Muscle of arm (tissue), 1 donor: ENCODE measurements at regions not wholly inside any gene's neighbourhood (a gene's known extent, or its start where the extent isn't known, plus 50 kb on each side); places are given as distances from the start of the nearest gene placed in this dataset.

Experiments used
- DNase-seq: peaks from one replicate; pipeline ENCODE4 v3.0.0-alpha.2; 2013

DNA sequence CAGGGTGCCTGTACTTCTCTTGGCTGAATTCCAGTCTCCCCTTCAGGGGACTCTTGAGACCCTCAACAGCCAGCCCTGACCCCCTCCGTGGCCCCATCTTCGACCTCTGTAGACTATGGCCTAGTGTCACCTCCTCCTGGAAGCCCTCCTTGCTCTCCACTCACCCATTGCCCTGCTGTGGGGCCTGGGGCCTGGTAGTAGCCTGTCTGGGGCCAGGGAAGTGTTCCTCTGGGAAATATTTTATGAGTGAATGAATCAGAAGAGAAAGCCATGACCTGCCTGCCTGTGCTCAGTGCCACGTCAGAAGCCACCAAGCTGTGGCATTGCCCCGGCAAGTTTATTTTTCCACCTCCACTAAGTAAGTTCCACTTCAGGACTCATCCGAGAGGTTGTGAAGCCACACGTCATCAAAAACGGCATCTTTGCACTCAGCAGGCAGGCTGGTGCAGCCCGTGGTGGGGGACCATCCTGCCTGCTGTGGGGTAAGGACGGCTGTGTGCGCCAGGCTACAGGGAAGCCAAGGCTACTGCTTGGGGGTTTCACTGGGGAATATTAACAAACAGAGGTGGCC lies 59.6 kb upstream of the PPARA start:
- DNase-seq = no peak

- no peak for DNase-seq
Observed at GRCh38 chr22:46091277-46091977, 58.9 kb upstream of the PPARA start.

DNA sequence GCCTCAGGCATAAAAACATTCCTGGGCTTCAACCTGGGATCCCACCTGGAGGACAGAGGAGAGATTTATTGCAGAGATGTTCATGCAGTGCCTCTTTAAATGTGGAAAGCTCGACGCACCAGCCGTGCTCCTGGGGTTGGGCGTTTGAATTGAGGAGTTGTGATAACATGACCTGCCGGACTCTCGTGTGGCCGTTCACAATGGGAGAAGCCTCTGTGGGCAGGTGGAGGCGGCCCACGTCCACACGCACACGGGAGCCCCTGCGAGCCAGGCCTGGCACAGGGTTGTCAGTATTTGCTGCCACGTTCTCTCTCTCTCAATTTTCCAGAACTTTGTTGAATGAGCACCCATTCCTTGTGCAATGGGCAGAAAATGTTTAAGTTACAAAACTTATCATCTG lies 58.3 kb upstream of the PPARA start:
- no peak for DNase-seq

DNA sequence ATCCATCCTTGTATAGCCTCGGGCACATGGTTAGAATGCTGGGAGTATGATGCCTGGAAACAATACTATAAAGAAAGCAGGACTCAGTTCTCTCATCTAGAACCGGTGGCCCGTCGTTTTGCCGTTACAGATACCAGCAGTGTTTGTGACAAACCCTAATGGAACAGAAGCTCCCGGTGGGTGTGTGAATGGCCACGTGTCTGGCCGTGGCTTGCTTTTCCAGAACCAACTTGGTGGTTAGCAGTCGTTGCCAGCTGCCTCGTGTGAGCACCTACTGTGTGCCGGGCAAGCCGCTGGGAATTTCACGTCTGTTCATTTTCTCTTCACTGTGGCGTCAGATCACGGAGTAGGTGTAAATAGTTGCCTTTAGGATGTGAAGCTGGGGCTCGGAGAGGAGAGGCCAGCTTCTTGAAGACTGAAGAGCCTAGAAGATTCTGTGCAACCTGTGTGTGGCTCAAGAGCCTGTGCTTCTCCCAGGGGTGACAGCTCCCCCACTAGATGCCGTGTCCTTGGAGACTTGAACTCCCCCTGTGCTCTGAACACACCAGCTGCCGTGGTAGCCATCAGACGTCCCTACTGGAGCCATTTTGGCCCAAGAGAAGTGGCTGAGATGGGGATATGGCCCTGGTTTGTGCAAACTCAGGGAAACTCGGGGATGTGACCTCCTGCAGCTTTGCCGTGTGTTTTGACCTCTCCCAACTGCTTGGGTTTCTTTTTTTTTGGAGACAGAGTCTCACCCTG lies 57.5 kb upstream of the PPARA start:
- DNase-seq = no peak

GRCh38 chr22:46093796-46094195 lies 56.5 kb upstream of the PPARA start:
- no peak for DNase-seq

DNA sequence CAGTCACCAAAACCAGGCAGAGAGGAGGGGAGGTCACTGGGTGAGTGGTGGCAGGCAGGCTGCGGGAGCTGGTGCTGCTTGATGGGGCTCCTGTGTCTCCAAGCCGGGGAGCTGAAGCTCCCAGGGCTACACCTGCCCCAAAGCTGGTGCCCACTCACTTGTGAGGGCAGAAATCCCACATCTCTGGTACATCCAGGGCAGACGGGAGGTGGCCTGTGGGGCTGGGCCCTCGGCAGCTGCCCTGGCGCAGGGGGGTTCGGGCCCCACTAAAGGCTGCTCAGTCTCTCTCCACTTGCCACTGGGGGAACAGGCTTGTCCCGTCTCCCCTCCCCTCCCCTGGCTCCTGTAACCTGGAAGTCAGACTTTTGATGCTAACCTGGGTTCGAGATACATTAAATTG lies 55.6 kb upstream of the PPARA start:
- DNase-seq = no peak

DNA sequence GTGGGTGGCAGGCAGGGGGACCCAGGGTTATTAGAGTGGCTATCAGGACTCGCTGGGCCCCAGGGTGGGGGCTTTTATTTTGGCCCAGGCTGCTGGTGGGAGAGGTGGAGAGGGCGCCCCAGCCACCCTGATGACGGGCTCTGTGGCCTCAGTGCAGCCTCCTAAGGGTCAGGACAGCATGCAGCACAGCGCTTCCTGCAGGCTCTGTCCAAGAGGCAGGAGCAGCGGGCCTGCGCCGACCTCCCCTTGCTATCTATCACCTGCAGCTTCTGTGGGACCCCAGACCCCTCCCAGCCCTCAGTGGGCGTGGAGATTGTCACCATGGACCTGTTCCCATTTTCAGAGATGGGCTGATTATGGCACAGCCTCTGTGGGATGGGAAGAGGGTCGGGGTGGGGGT lies 54.3 kb upstream of the PPARA start:
- no peak for DNase-seq

- DNase-seq = no peak
Observed at GRCh38 chr22:46096706-46097230, 53.6 kb upstream of the PPARA start.

GRCh38 chr22:46097268-46097900 lies 52.9 kb upstream of the PPARA start:
- no peak for DNase-seq

DNA sequence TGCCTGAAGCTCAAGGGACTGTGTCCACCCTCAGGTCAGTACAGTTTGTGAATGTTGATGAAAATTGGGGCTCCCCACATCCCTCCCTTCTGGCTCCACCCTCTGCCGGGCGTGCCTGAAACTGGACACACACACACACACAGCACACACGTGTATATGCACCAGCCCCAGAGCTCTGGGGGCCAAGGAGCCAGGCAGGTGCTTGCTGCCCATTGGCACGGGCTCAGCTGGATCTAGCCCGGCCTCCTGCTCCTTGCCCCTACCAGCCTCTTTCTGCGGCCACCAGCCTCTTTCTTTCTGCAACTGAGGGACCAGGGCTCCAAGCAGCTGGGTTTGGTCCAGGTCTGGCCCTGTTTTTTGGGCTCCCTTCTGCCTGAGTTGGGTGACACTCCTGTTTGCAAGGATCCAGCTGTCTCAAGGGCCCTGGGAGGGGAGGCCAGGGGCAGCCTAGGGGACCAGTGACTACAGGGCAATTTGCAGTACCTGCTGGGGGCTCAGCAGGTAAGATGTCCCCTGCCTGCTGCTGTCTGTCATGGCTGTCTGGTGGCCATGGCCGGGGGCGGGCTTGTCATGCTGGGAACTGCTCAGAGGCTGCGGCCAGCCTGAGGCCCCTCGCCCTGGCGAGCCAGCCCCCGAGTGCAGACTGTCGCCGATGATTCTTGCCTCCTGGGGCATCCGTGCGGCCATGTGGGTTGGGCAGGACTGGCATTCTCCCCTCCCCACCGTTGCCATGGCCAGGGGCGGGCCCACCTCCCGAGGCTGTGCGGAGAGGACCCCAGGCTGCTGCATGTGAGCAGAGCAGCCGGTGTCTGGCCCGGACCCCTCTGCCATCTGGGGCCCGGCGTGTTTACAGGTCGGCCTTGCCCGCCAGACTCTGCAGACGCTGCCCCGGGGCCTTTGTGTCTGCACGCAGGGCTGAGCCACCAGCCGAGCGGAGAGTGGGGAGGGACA lies 51.5 kb upstream of the PPARA start:
- no peak for DNase-seq

GRCh38 chr22:46099740-46100139 lies 50.6 kb upstream of the PPARA start:
- no peak for DNase-seq

- no peak for DNase-seq
Observed at GRCh38 chr22:46100401-46101105, 49.8 kb upstream of the PPARA start.
